GM23248 (cell line): ENCODE measurements at regions not wholly inside any gene's neighbourhood (a gene's known extent, or its start where the extent isn't known, plus 50 kb on each side); places are given as distances from the start of the nearest gene placed in this dataset.

ENCODE experiments used
- DNase-seq: peaks from one replicate; pipeline ENCODE4 v3.0.0-alpha.2; 2015
- H2AFZ ChIP-seq: fragments of 200-600 bp; sonication (generic); 2 replicates; pipeline ENCODE4 v1.6.1; 2016; ENCODE audit warnings: antibody characterized with exemption
- H3F3A ChIP-seq: fragments of 200-600 bp; sonication (generic); 2 replicates; pipeline ENCODE4 v1.6.1; 2016; ENCODE audit warnings: mild to moderate bottlenecking, antibody characterized with exemption, mixed run types; ENCODE audit not compliant: insufficient read depth
- H3K27ac ChIP-seq: fragments of 200-600 bp; sonication (generic); 2 replicates; pipeline ENCODE4 v1.5.1; 2016; ENCODE audit warnings: mild to moderate bottlenecking
- H3K27me3 ChIP-seq: fragments of 200-600 bp; sonication (generic); replicated peaks from 2 replicates; pipeline ENCODE4 v1.6.1; 2016; ENCODE audit warnings: mild to moderate bottlenecking; ENCODE audit not compliant: insufficient read depth
- H3K36me3 ChIP-seq: fragments of 200-600 bp; sonication (generic); 2 replicates; pipeline ENCODE4 v1.6.1; 2016; ENCODE audit warnings: low read depth, mild to moderate bottlenecking
- H3K4me1 ChIP-seq: fragments of 200-600 bp; sonication (generic); 2 replicates; pipeline ENCODE4 v1.6.1; 2016; ENCODE audit warnings: mild to moderate bottlenecking; ENCODE audit not compliant: insufficient read depth
- H3K4me2 ChIP-seq: fragments of 200-600 bp; sonication (generic); one replicate; pipeline ENCODE4 v1.6.1; 2016; ENCODE audit warnings: mild to moderate bottlenecking; ENCODE audit not compliant: unreplicated experiment
- H3K4me3 ChIP-seq: fragments of 200-600 bp; sonication (generic); 2 replicates; pipeline ENCODE4 v1.5.1; 2016; ENCODE audit warnings: mild to moderate bottlenecking
- H3K79me2 ChIP-seq: fragments of 200-600 bp; sonication (generic); 2 replicates; pipeline ENCODE4 v1.6.1; 2016; ENCODE audit warnings: mild to moderate bottlenecking; ENCODE audit not compliant: insufficient read depth
- H3K9ac ChIP-seq: fragments of 200-600 bp; sonication (generic); 2 replicates; pipeline ENCODE4 v1.6.1; 2016; ENCODE audit warnings: mild to moderate bottlenecking
- H3K9me2 ChIP-seq: fragments of 200-600 bp; sonication (generic); 2 replicates; pipeline ENCODE4 v1.6.1; 2016; ENCODE audit warnings: mixed run types, mild to moderate bottlenecking, moderate library complexity; ENCODE audit not compliant: insufficient read depth
- H3K9me3 ChIP-seq: fragments of 200-600 bp; sonication (generic); one replicate; pipeline ENCODE4 v1.6.1; 2017; ENCODE audit warnings: low read depth
- H4K20me1 ChIP-seq: fragments of 200-600 bp; sonication (generic); 2 replicates; pipeline ENCODE4 v1.6.0; 2016; ENCODE audit not compliant: insufficient read depth
- EZH2 ChIP-seq: fragments of 200-600 bp; sonication (generic); IDR thresholded peaks from 2 replicates; pipeline ENCODE4 v1.6.1; 2018; ENCODE audit warnings: antibody characterized with exemption, mild to moderate bottlenecking; ENCODE audit not compliant: insufficient read depth, poor library complexity, severe bottlenecking
- EZH2phosphoT487 ChIP-seq: fragments of 200-600 bp; sonication (generic); IDR thresholded peaks from 2 replicates; pipeline ENCODE4 v1.6.1; 2018; ENCODE audit warnings: antibody characterized with exemption, moderate library complexity, mild to moderate bottlenecking, low read depth; ENCODE audit not compliant: insufficient read depth
- WGBS, 2 experiments: methylation state at CpG; one replicate each; pipeline ENCODE4 v1.1.6; 2015 to 2017; ENCODE audit warnings: low lambda C conversion rate in 2 of 2, low coverage in 1 of 2; ENCODE audit errors: missing lambda C conversion rate in 2 of 2; 5-methylcytosine and 5-hydroxymethylcytosine counted together
- in situ Hi-C: fragments of 300-500 bp; cut with MboI; formaldehyde crosslinking; loops from 2 replicates; pipeline ENCODE4 v1.15.0; 2020

DNA sequence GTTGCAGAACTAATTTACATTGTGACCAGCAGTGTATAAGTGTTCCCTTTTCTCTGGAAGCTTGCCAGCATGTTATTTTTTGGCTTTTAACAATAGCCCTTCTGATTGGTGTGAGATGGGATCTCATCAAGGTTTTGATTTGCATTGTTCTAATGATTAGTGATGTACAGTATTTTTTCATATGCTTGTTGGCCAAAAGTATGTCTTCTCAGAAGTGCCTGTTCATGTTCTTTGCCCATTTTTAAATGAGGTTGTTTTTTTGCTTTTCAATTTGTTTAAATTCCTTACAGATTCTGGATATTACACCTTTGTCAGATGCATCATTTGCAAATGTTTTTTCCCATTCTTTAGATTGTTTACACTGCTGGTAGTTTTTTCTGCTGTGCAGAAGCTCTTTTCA lies 627.0 kb upstream of the CNTNAP2 start:
- Histone ChIP-seq H3K27ac (no peak overlapping the region), H3K9ac (no peak overlapping the region), H3K27me3 (no peaks in the 10 kb centered on the region), H2AFZ (no peak overlapping the region), H4K20me1 (no peaks in the 10 kb centered on the region), H3F3A (no peaks in the 10 kb centered on the region), H3K9me3 (no peaks in the 10 kb centered on the region), H3K9me2 (no peaks in the 10 kb centered on the region), H3K4me1 (no peaks in the 10 kb centered on the region), H3K36me3 (no peaks in the 10 kb centered on the region), H3K79me2 (no peaks in the 10 kb centered on the region), H3K4me2 (no peak overlapping the region), H3K4me3 (no peak overlapping the region)
- no peak for DNase-seq
- in situ Hi-C loops, result no loop called here
- TF ChIP-seq EZH2, result no peak
- TF ChIP-seq EZH2phosphoT487, result no peak

GRCh38 chr7:145488816-145489215 lies 627.8 kb upstream of the CNTNAP2 start:
- 2 to 3% methylated on average over 2 of the region's 2 CpGs for WGBS, 2 experiments
- Histone ChIP-seq H2AFZ (no peak overlapping the region), H3K36me3 (no peaks in the 10 kb centered on the region), H3F3A (no peaks in the 10 kb centered on the region), H3K4me1 (no peaks in the 10 kb centered on the region), H3K79me2 (no peaks in the 10 kb centered on the region), H3K27ac (no peak overlapping the region), H3K9ac (no peak overlapping the region), H3K4me2 (no peak overlapping the region), H3K27me3 (no peaks in the 10 kb centered on the region), H4K20me1 (no peaks in the 10 kb centered on the region), H3K9me3 (no peaks in the 10 kb centered on the region), H3K9me2 (no peaks in the 10 kb centered on the region), H3K4me3 (no peak overlapping the region)
- DNase-seq, result no peak
- TF ChIP-seq EZH2phosphoT487, result no peak
- no peak for TF ChIP-seq EZH2
- in situ Hi-C loops, result no loop called here

DNA sequence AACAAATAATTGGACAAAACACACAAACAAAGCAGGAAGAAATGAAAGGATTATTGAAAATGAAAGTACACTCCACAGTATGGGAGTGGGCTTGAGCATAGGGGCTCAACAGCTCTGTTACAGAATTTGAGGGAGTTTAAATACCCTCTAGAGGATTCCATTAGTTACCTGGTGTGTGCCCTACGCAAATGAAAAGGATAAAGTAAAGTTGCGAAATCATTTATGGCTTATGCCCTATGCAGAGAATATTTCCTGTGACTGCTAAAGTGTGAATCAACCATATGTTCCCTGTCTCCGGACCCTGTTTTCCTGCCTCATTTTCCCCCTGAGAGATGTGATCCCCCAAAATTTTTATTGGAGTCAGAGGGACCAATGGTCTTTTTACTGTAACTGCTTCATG lies 634.6 kb upstream of the CNTNAP2 start:
- no peaks in the 10 kb centered on the region for H3K36me3 ChIP-seq

DNA sequence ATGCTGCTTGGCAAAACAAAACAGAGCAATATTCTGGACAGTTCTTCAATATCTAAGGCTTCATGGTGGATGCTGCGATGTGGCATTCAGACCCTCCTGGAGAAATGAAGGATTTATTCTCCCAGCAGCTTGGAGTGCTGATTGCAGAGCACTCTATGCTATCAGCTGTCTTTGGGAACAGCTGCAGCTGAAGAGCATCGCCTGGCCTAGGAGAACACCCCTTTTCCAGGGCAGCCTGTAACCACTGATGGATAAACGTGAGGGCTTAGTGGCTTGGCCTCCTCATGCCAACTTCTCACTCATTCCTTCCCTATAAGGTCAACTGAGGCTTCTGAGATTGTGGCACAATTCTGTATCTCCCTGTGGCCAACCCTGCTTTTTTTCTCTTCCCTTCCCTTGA lies 638.1 kb upstream of the CNTNAP2 start:
- no peak overlapping the region for H3K27ac ChIP-seq
- no peaks in the 10 kb centered on the region for H4K20me1 ChIP-seq
- H3K4me1 ChIP-seq, result no peaks in the 10 kb centered on the region
- no peak for DNase-seq
- H3K4me2 ChIP-seq, result no peak overlapping the region
- in situ Hi-C loops, result no loop called here
- no peaks in the 10 kb centered on the region for H3K79me2 ChIP-seq
- H3K9me3 ChIP-seq, result peaks cover 3% of the 10 kb centered on the region
- H3F3A ChIP-seq, result no peaks in the 10 kb centered on the region
- no peaks in the 10 kb centered on the region for H3K36me3 ChIP-seq
- TF ChIP-seq EZH2phosphoT487 (no peak), EZH2 (no peak)
- no peak overlapping the region for H3K4me3 ChIP-seq
- H3K9me2 ChIP-seq, result no peaks in the 10 kb centered on the region
- H3K27me3 ChIP-seq, result no peaks in the 10 kb centered on the region
- no peak overlapping the region for H2AFZ ChIP-seq
- no peak overlapping the region for H3K9ac ChIP-seq
- WGBS, 2 experiments, result 3 to 12% methylated on average over 3 of the region's 3 CpGs

More for the DNA sequence above, 634.6 kb upstream of the CNTNAP2 start:
- no peak overlapping the region for H3K4me2 ChIP-seq
- WGBS, 2 experiments, result 18 to 30% methylated on average over 3 of the region's 3 CpGs
- H3K9me2 ChIP-seq, result no peaks in the 10 kb centered on the region
- H4K20me1 ChIP-seq, result no peaks in the 10 kb centered on the region
- no peak overlapping the region for H3K27ac ChIP-seq
- H3K9me3 ChIP-seq, result peaks cover 3% of the 10 kb centered on the region
- no peak overlapping the region for H3K4me3 ChIP-seq
- TF ChIP-seq EZH2phosphoT487, result no peak
- TF ChIP-seq EZH2, result no peak
- no peaks in the 10 kb centered on the region for H3K79me2 ChIP-seq
- H3K27me3 ChIP-seq, result no peaks in the 10 kb centered on the region
- DNase-seq, result no peak
- in situ Hi-C loops, result no loop called here
- H3F3A ChIP-seq, result no peaks in the 10 kb centered on the region
- no peak overlapping the region for H2AFZ ChIP-seq
- H3K9ac ChIP-seq, result no peak overlapping the region
- no peaks in the 10 kb centered on the region for H3K4me1 ChIP-seq

DNA sequence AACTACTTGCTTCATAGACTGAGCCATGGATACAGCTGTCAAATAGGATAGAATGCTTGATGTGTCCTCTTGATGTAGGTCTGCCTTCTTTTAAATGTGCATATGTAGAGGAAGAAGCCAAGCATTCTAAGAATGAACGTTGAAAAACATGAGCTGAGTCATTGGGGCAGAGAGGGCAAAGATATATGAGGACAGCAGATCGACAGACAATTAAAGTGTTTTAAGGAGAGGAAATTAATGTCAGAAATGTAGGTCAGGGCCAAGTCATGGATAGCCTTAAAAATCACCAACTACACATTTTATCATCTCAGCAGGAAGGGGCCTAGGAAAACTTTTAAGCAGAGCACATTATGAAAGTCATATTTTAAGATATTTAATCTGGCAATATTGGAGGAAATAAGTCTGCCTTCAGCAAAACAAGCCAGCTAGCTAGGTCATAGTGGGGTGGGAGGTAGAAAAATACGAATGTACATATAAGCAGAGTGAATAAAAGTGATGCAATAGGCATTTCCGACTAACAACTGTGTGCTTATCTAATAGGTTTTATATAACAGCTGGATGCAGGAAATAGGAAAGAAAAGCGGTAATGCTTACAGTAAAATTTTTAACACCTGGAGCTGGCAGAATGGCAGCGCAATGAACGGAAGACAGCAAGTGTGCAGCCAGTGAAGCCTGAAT lies 638.3 kb upstream of the TPK1 start:
- in situ Hi-C loops, result no loop called here
- 15 to 20% methylated on average over 7 of the region's 7 CpGs for WGBS, 2 experiments
- Histone ChIP-seq H3K27me3 (no peaks in the 10 kb centered on the region), H3K4me1 (no peaks in the 10 kb centered on the region), H3K4me3 (no peak overlapping the region), H3K27ac (no peak overlapping the region), H3K9me2 (no peaks in the 10 kb centered on the region), H3K4me2 (no peak overlapping the region), H2AFZ (no peak overlapping the region), H3K9ac (no peak overlapping the region), H4K20me1 (no peaks in the 10 kb centered on the region), H3K9me3 (no peaks in the 10 kb centered on the region), H3F3A (no peaks in the 10 kb centered on the region), H3K36me3 (no peaks in the 10 kb centered on the region), H3K79me2 (no peaks in the 10 kb centered on the region)
- DNase-seq, result no peak
- no peak for TF ChIP-seq EZH2
